Ishikawa (cell line): ENCODE measurements at regions not wholly inside any gene's neighbourhood (a gene's known extent, or its start where the extent isn't known, plus 50 kb on each side); places are given as distances from the start of the nearest gene placed in this dataset.

Source experiments
- CEBPB ChIP-seq: IDR thresholded peaks from 2 replicates; pipeline ENCODE4 v1.6.1; 2012
- CREB1 ChIP-seq: IDR thresholded peaks from 2 replicates; pipeline ENCODE4 v1.6.1; 2012; ENCODE audit warnings: low read depth
- EGR1 ChIP-seq: IDR thresholded peaks from 2 replicates; pipeline ENCODE4 v1.6.1; 2012
- EP300 ChIP-seq: IDR thresholded peaks from 2 replicates; pipeline ENCODE4 v1.6.1; 2012; ENCODE audit warnings: borderline replicate concordance
- FOXM1 ChIP-seq: IDR thresholded peaks from 2 replicates; pipeline ENCODE4 v1.6.1; 2012; ENCODE audit warnings: low read depth, borderline replicate concordance
- MAX ChIP-seq: IDR thresholded peaks from 2 replicates; pipeline ENCODE4 v1.6.1; 2012
- NFIC ChIP-seq: IDR thresholded peaks from 2 replicates; pipeline ENCODE4 v1.6.1; 2012
- RAD21 ChIP-seq: IDR thresholded peaks from 2 replicates; pipeline ENCODE4 v1.6.1; 2012; ENCODE audit warnings: low read depth
- REST ChIP-seq: IDR thresholded peaks from 2 replicates; pipeline ENCODE4 v1.6.1; 2012; ENCODE audit warnings: low read depth, mild to moderate bottlenecking
- TAF1 ChIP-seq: IDR thresholded peaks from 2 replicates; pipeline ENCODE4 v1.6.1; 2012; ENCODE audit warnings: low read depth, mild to moderate bottlenecking
- TCF12 ChIP-seq: IDR thresholded peaks from 2 replicates; pipeline ENCODE4 v1.6.1; 2012; ENCODE audit warnings: low read depth
- TEAD4 ChIP-seq: IDR thresholded peaks from 2 replicates; pipeline ENCODE4 v1.6.1; 2012
- USF1 ChIP-seq: IDR thresholded peaks from 2 replicates; pipeline ENCODE4 v1.6.1; 2012
- YY1 ChIP-seq: IDR thresholded peaks from 2 replicates; pipeline ENCODE4 v1.6.1; 2012; ENCODE audit warnings: low read depth
- ZBTB7A ChIP-seq: IDR thresholded peaks from 2 replicates; pipeline ENCODE4 v1.6.1; 2012; ENCODE audit warnings: low read depth

GRCh38 chr2:162972383-162972782, 133.8 kb upstream of the KCNH7 start:
- no peak for TF ChIP-seq EGR1
- TF ChIP-seq EP300, result no peak
- no peak for TF ChIP-seq USF1
- TF ChIP-seq TEAD4, result no peak
- TF ChIP-seq FOXM1, result no peak
- TF ChIP-seq ZBTB7A, result no peak
- TF ChIP-seq RAD21, result no peak
- TF ChIP-seq CEBPB, result no peak
- no peak for TF ChIP-seq TCF12
- no peak for TF ChIP-seq YY1
- TF ChIP-seq CREB1, result no peak
- TF ChIP-seq NFIC, result no peak
- TF ChIP-seq MAX, result no peak
- TF ChIP-seq TAF1, result no peak

GRCh38 chr2:162968306-162968705, 129.7 kb upstream of the KCNH7 start:
- TF ChIP-seq RAD21 (no peak), NFIC (no peak), USF1 (no peak), CREB1 (no peak), TCF12 (no peak), EP300 (no peak), TEAD4 (no peak), FOXM1 (no peak), EGR1 (no peak), CEBPB (no peak), REST (no peak), YY1 (no peak), ZBTB7A (no peak), TAF1 (no peak)

- TF ChIP-seq USF1 (no peak), RAD21 (no peak), ZBTB7A (no peak), NFIC (no peak), REST (no peak), TEAD4 (no peak), EP300 (no peak), TAF1 (no peak), CEBPB (no peak), CREB1 (no peak), EGR1 (no peak)
Measured at GRCh38 chr2:162967811-162968210, 129.2 kb upstream of the KCNH7 start.

- TF ChIP-seq EGR1 (no peak), CEBPB (no peak), NFIC (no peak), TCF12 (no peak), TEAD4 (no peak)
Measured at GRCh38 chr2:162967147-162967546, 128.6 kb upstream of the KCNH7 start.

GRCh38 chr2:162965191-162965590, 126.6 kb upstream of the KCNH7 start:
- TF ChIP-seq MAX (no peak), ZBTB7A (no peak), FOXM1 (no peak), EGR1 (no peak), REST (no peak), TAF1 (no peak), TCF12 (no peak), YY1 (no peak), EP300 (no peak), TEAD4 (no peak), CEBPB (no peak), CREB1 (no peak), NFIC (no peak), RAD21 (no peak), USF1 (no peak)
